VCaP (cell line): ENCODE measurements at regions not wholly inside any gene's neighbourhood (a gene's known extent, or its start where the extent isn't known, plus 50 kb on each side); places are given as distances from the start of the nearest gene placed in this dataset.

Experiments used
- H3K27ac ChIP-seq: fragments of 450-650 bp; 2 replicates; pipeline ENCODE4 v1.5.1; 2017
- CTCF ChIP-seq: fragments of 450-650 bp; conservative IDR thresholded peaks from 2 replicates; pipeline ENCODE4 v1.5.1; 2017; ENCODE audit warnings: mild to moderate bottlenecking, moderate library complexity

DNA sequence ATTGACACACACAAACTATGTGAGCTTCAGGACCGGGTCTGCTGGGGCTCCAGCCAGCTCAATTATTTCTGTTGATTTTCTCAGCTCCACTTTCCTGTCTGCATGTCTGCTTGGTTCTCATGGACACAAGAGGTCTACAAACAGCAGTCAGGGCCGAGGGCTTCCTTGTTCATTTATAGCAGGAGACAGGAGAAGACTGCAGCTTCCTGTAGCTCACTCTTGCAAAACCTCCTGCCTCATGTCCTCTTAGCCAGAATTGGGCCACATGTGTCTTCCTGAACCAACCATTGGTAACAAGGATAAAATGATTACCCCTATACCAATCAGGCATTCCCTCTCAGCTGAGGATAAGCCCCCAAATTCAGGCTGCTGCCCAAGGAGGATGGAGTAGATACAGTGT, 182.8 kb downstream of the TLE3 start:
- H3K27ac ChIP-seq, result no peak overlapping the region
- no peak for TF ChIP-seq CTCF

GRCh38 chr15:69916169-69916785, 181.4 kb downstream of the TLE3 start:
- TF ChIP-seq CTCF, result no peak
- no peak overlapping the region for H3K27ac ChIP-seq

GRCh38 chr15:69917056-69917455, 180.7 kb downstream of the TLE3 start:
- no peak overlapping the region for H3K27ac ChIP-seq
- TF ChIP-seq CTCF, result no peak

DNA sequence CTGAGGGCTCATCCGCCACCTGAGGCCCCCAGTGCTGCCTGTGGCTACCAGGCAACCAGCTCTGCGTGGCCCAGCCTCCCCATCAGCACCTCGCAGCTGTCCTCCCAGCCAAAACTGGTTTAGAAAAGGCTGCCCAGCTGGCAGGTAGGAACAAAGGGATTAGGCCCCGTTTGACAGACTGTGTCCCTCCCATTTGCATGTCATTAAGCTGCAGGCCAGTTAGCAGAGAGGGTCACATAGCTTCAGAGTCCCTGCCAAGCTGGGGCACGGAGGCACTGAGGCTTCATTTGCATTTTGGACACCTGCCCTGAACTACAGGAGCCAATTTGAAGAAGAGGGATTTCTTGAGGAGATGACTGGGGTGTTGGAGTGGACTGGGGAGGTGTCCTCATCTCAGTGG, 177.9 kb downstream of the TLE3 start:
- no peak overlapping the region for H3K27ac ChIP-seq
- no peak for TF ChIP-seq CTCF

- H3K27ac ChIP-seq, result no peak overlapping the region
- no peak for TF ChIP-seq CTCF
Measured at GRCh38 chr15:69920221-69920620, 177.5 kb downstream of the TLE3 start.

GRCh38 chr15:69921626-69922619, 175.8 kb downstream of the TLE3 start:
- TF ChIP-seq CTCF, result no peak

DNA sequence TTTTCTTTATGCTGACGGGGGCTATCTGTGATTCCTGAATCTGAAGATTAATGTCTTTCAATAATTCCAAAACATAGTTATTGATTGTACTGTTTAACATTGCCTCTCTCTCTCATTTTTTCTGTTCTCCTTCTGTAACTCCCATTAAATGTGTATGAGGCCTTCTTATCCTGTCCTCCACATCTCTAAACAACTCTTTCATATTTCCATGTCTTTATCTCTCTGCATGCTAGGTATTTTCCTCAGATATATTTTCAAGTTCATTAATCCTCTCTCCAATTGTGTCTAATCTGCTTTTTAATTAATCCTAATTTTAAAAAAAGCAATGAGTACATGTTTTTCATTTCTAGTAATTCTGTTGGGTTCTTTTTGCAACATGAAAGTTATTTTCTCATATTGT, 173.2 kb downstream of the TLE3 start:
- TF ChIP-seq CTCF, result no peak
- H3K27ac ChIP-seq, result no peak overlapping the region

More at GRCh38 chr15:69921626-69922619, 175.8 kb downstream of the TLE3 start:
- no peak overlapping the region for H3K27ac ChIP-seq
